Thymus (tissue), 11 donors: ENCODE measurements at regions not wholly inside any gene's neighbourhood (a gene's known extent, or its start where the extent isn't known, plus 50 kb on each side); places are given as distances from the start of the nearest gene placed in this dataset.
"Not testable (repeated sequence)": the region's sequence is repeated elsewhere in the genome, so short reads cannot be mapped to it uniquely, and the experiment has no call there.

Experiments
- DNase-seq, 9 donors: peaks; one replicate each; pipeline ENCODE4 v3.0.0-alpha.2; 2013; ENCODE audit warnings: low spot score in 9 of 9, low read depth in 6 of 9, missing footprints in 1 of 9
- H3K27ac ChIP-seq, 2 donors: one replicate each; pipeline ENCODE4 v1.5.1; 2013; ENCODE audit warnings: control low read depth in 1 of 2, low read depth in 1 of 2, low read length in 1 of 2, mild to moderate bottlenecking in 1 of 2, moderate library complexity in 1 of 2
- H3K27me3 ChIP-seq, 2 donors: one replicate each; pipeline ENCODE4 v1.5.1; 2013; ENCODE audit warnings: low read length in 1 of 2; ENCODE audit not compliant: control insufficient read depth in 2 of 2, insufficient read depth in 1 of 2
- H3K36me3 ChIP-seq, 2 donors: one replicate each; pipeline ENCODE4 v1.5.1; 2013; ENCODE audit warnings: low read length in 1 of 2, mild to moderate bottlenecking in 1 of 2, moderate library complexity in 1 of 2; ENCODE audit not compliant: control insufficient read depth in 2 of 2, insufficient read depth in 2 of 2
- H3K4me1 ChIP-seq, 2 donors: one replicate each; pipeline ENCODE4 v1.5.1; 2013; ENCODE audit warnings: low read length in 2 of 2; ENCODE audit not compliant: control insufficient read depth in 2 of 2, insufficient read depth in 2 of 2
- H3K4me3 ChIP-seq, 2 donors: one replicate each; pipeline ENCODE4 v1.5.1; 2013; ENCODE audit warnings: low read length in 2 of 2, control low read depth in 1 of 2, mild to moderate bottlenecking in 1 of 2
- H3K9me3 ChIP-seq, 2 donors: one replicate each; pipeline ENCODE4 v1.5.1; 2013; ENCODE audit warnings: low read length in 1 of 2, mild to moderate bottlenecking in 1 of 2; ENCODE audit not compliant: control insufficient read depth in 2 of 2, insufficient read depth in 1 of 2
- WGBS: extraction: QIAGEN DNeasy Blood & Tissue Kit; methylation state at CpG from one replicate; pipeline ENCODE4 v1.1.7; 2013; 5-methylcytosine and 5-hydroxymethylcytosine counted together
- donor health status: healthy.

GRCh38 chr5:114148728-114149127, 213.1 kb upstream of the KCNN2 start:
- H3K36me3 ChIP-seq, H3K4me1 ChIP-seq, H3K27ac ChIP-seq, H3K27me3 ChIP-seq, H3K9me3 ChIP-seq, H3K4me3 ChIP-seq, DNase-seq: not testable (repeated sequence)
- 79% methylated on average over 3 of the region's 3 CpGs for WGBS

- DNase-seq, result no peak
- H3K27me3 ChIP-seq, result no peaks in the 10 kb centered on the region
- no peaks in the 10 kb centered on the region for H3K36me3 ChIP-seq
- H3K27ac ChIP-seq, result no peak overlapping the region
- no peaks in the 10 kb centered on the region for H3K4me1 ChIP-seq
- 90% methylated on average over 8 of the region's 8 CpGs for WGBS
- no peak overlapping the region for H3K4me3 ChIP-seq
- H3K9me3 ChIP-seq, result peaks cover 0 to 6% of the 10 kb centered on the region in 2 donors
Observed at GRCh38 chr5:114152656-114153360, 209.1 kb upstream of the KCNN2 start.

- Histone ChIP-seq H3K9me3 (peaks cover 0 to 6% of the 10 kb centered on the region in 2 donors), H3K4me1 (no peaks in the 10 kb centered on the region), H3K36me3 (no peaks in the 10 kb centered on the region), H3K27me3 (no peaks in the 10 kb centered on the region), H3K27ac (no peak overlapping the region), H3K4me3 (no peak overlapping the region)
- no peak for DNase-seq
- 89% methylated on average over 2 of the region's 2 CpGs for WGBS
Observed at GRCh38 chr5:114153392-114153791, 208.5 kb upstream of the KCNN2 start.

DNA sequence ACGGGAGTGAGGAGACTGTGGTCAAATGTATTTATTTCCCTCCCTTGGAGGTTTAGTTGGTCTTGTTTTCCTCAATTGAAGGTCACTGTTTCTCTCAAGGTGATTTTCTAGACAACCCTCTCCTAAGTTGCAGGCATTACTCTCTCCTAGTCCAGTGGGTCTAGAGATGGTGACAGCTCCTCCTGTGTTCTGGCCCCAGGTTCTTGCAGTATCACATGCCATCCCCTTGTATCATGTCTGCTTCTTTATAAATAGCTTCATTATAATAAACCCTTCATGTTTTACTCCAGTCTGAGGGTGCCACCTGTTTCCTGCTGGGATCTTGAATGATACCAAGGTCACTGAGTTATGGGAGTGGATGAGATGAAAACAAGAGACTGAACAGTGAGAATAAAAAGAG, 208.0 kb upstream of the KCNN2 start:
- Histone ChIP-seq H3K4me3 (no peak overlapping the region), H3K27ac (no peak overlapping the region), H3K36me3 (no peaks in the 10 kb centered on the region), H3K4me1 (no peaks in the 10 kb centered on the region), H3K9me3 (peaks cover 0 to 3% of the 10 kb centered on the region in 2 donors), H3K27me3 (no peaks in the 10 kb centered on the region)
- no peak for DNase-seq
- WGBS, result 74% methylated on average over 1 of the region's 1 CpG

DNA sequence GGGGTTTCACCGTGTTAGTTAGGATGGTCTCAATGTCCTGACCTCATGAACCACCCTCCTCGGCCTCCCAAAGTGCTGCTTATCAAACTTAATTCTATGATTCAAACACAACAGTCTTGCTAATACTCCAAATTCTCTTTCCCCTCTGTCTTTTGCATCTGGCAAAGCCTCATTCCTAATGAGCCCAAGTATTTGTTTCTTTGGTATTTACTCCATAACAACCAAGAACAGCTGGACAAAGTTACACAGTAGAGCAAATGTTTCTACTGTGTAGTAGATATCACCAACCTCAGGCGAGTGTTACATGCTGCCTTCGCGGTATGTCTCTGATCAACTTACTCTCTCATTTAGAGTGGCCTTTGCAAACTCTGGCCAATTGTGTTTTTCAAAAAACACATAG, 195.8 kb upstream of the KCNN2 start:
- no peaks in the 10 kb centered on the region for H3K36me3 ChIP-seq
- no peak overlapping the region for H3K27ac ChIP-seq
- H3K27me3 ChIP-seq, result no peaks in the 10 kb centered on the region
- no peaks in the 10 kb centered on the region for H3K4me1 ChIP-seq
- WGBS, result 94% methylated on average over 5 of the region's 5 CpGs
- H3K9me3 ChIP-seq, result peaks cover 0 to 4% of the 10 kb centered on the region in 2 donors
- H3K4me3 ChIP-seq, result no peak overlapping the region
- DNase-seq, result no peak

DNA sequence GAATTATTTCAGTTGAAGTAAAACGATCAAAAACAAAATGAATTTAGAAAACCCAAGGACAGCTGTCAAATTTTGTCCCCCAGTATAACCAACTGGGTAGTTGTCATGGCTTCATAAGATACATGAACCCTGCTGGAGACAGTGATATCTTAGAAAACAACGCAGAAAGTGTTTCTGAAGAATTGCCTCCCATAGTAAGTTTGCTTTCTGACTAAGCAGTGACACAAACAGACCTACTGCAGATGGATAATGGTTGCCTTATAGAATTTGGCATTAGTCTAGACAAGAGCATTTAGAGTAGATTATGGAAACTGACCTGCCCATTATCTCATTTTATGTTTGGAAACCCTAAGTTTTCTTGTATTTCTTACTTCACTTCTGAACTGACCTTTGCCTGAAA, 187.7 kb upstream of the KCNN2 start:
- no peaks in the 10 kb centered on the region for H3K27me3 ChIP-seq
- H3K9me3 ChIP-seq, result no peaks in the 10 kb centered on the region
- H3K36me3 ChIP-seq, result no peaks in the 10 kb centered on the region
- 85% methylated on average over 2 of the region's 2 CpGs for WGBS
- H3K27ac ChIP-seq, result no peak overlapping the region
- no peaks in the 10 kb centered on the region for H3K4me1 ChIP-seq
- H3K4me3 ChIP-seq, result no peak overlapping the region
- no peak for DNase-seq

- no peaks in the 10 kb centered on the region for H3K36me3 ChIP-seq
- no peak overlapping the region for H3K27ac ChIP-seq
- 92% methylated on average over 1 of the region's 1 CpG for WGBS
- H3K27me3 ChIP-seq, result no peaks in the 10 kb centered on the region
- H3K9me3 ChIP-seq, result no peaks in the 10 kb centered on the region
- no peak overlapping the region for H3K4me3 ChIP-seq
- no peak for DNase-seq
- H3K4me1 ChIP-seq, result no peaks in the 10 kb centered on the region
Observed at GRCh38 chr5:114174837-114175236, 187.0 kb upstream of the KCNN2 start.

DNA sequence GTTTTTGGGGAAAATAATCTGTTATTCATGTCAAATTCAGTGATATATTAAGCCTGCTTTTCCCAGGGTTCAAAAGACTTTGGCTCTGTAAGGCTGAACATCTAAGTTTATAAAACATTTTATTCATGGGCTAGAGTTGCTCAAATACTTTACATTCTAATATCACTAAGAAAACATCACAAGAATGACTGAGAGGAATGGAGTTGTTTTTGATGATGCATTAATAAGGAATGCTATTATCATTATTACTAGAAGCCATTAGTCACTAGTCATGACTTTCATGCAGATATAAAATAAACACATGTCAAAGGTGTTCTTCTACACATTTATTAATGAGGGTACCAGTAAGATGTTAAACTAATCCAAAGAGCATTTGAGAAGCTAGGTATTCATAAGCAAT, 185.5 kb upstream of the KCNN2 start:
- no peaks in the 10 kb centered on the region for H3K27me3 ChIP-seq
- no peak for DNase-seq
- no peaks in the 10 kb centered on the region for H3K9me3 ChIP-seq
- no peaks in the 10 kb centered on the region for H3K36me3 ChIP-seq
- H3K27ac ChIP-seq, result no peak overlapping the region
- no peak overlapping the region for H3K4me3 ChIP-seq
- H3K4me1 ChIP-seq, result no peaks in the 10 kb centered on the region

DNA sequence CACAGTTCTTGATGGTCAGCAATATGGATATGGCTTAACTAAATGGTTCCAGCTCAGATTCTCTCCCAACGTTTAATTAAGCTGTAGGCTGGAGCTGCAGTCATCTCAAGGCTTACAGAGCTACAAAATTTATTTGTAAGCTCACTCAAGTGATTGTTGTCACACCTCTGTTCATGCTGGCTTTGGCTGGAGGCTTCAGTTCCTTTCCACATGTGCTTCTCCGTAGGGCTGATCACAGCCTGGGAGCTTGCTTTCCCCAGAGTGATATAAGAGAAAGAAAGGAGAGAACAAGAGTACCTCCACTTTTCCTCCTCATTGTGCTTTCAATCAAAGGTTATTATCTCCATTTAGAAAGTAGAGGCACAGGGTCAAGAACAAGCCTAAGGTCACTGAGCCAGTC, 182.7 kb upstream of the KCNN2 start:
- Histone ChIP-seq H3K27me3 (no peaks in the 10 kb centered on the region), H3K4me1 (no peaks in the 10 kb centered on the region), H3K9me3 (peaks cover 0 to 4% of the 10 kb centered on the region in 2 donors), H3K27ac (no peak overlapping the region), H3K4me3 (no peak overlapping the region), H3K36me3 (no peaks in the 10 kb centered on the region)
- DNase-seq, result no peak
- 70% methylated on average over 2 of the region's 2 CpGs for WGBS
